ENCODE measurements at regions not wholly inside any gene's neighbourhood (a gene's known extent, or its start where the extent isn't known, plus 50 kb on each side); places are given as distances from the start of the nearest gene placed in this dataset.
"Not testable (repeated sequence)": the region's sequence is repeated elsewhere in the genome, so short reads cannot be mapped to it uniquely, and the experiment has no call there.

DNA sequence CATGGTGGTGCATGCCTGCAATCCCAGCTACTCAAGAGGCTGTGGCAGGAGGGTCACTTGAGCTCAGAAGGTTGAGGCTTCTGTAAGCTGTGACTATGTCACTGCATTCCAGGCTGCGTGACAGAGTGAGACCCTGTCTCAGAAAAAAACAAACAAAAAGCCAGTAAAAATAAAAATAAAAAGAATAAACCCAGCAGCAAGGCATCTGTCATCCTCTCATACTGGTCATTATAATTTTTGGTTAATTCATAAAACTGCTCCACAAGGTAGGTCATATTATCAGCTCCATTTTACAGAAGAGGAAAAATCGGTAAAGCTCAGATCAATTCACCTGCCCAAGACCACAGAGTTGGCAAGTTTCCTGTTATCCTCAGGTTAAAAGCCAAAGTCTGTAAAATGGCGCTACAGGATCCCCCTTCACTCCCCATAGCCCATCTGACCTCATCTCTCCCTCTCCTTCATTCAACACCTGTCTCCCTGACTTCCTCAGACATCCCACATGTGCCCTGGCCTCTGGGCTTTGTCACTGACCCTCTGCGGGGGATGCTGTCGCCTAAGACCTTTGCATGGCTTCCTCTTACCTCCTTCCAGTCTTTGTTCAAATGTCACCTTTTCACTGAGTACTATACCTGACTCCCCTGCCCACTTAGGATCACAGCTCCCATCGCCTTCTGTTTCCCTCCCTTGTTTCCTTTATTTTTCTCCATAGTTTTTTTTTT lies 213.2 kb upstream of the ZNF217 start:
- Mint-ChIP-seq H3K4me1 (ENCODE audit: low read depth) (no peaks in the 10 kb centered on the region), H3K9me3 (no peaks in the 10 kb centered on the region), H3K4me3 (no peak overlapping the region), H3K27ac (no peak overlapping the region), H3K27me3 (ENCODE audit: low read depth) (no peaks in the 10 kb centered on the region), H3K36me3 (ENCODE audit: low read depth) (no peaks in the 10 kb centered on the region)
- no peak for DNase-seq
- intact Hi-C loops (cut with micrococcal nuclease) = no loop called here
- CTCF ChIA-PET = interaction anchor here (0.6 to 1.4 kb wide), 2 partner anchors 20 to 405 kb away, joined by 4 to 5 read pairs; no protein-coding TSS in a partner anchor

- no peak overlapping the region for H3K4me3 Mint-ChIP-seq
- CTCF ChIA-PET = interaction anchor here (1.4 kb wide), 1 partner anchor 19 kb away, joined by 5 read pairs; no protein-coding TSS in a partner anchor
- H3K27ac Mint-ChIP-seq = no peak overlapping the region
- H3K9me3 Mint-ChIP-seq = no peaks in the 10 kb centered on the region
- intact Hi-C loops (cut with micrococcal nuclease) = no loop called here
- no peak for DNase-seq
- H3K36me3 Mint-ChIP-seq (ENCODE audit: low read depth) = no peaks in the 10 kb centered on the region
- H3K4me1 Mint-ChIP-seq (ENCODE audit: low read depth) = no peaks in the 10 kb centered on the region
- no peaks in the 10 kb centered on the region for H3K27me3 Mint-ChIP-seq (ENCODE audit: low read depth)
Measured at GRCh38 chr20:53805895-53806384, 212.3 kb upstream of the ZNF217 start.

DNA sequence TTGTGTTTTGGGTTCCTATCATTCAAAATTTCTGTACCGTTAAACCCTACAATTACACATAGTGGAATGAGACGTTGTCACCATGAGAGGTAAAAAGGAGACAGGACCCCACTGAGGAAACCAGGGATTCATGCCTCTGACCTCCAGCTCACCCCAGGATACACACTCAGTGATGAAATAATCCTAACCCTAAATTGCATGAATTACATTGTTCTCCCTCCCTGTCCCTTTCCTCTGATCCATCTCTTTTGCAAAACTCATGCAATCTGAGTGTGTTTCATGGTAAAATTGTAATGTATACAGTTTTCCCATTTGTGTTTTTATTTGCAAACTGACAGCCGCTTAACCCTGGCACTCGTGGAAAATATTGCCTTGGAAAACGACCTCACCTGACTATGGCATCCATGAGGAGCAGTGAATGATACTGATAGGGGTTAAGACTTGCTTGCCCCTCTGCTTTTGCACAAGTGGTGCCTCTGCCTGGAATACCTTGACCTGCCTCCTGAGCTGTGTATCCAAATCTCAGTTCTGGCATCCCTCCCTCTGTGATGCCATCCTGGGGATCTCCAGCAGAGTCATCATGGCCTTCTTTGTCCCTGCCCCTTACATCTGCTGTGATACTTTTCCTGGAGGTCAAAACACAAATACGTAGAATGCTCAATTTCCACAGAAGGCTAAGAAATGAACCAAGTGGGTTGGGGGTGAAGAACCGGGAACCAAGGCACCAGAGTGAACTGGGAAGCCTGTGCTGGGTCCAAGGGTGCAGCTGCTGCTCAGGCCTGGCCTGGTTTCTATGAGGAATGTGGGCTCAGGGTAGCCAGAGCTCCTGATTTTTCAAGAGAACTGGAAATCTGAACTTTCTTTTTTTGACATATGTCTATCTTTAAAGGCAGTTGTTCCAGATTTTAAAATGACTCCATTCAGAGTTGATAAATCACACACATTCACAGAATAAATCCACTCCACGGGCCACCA lies 211.6 kb upstream of the ZNF217 start:
- Mint-ChIP-seq H3K4me3 (no peak overlapping the region), H3K4me1 (ENCODE audit: low read depth) (no peaks in the 10 kb centered on the region), H3K36me3 (ENCODE audit: low read depth) (no peaks in the 10 kb centered on the region), H3K9me3 (no peaks in the 10 kb centered on the region), H3K27ac (no peak overlapping the region), H3K27me3 (ENCODE audit: low read depth) (no peaks in the 10 kb centered on the region)
- CTCF ChIA-PET = interaction anchor here (0.7 to 1.4 kb wide), 2 partner anchors 19 to 88 kb away, joined by 3 to 5 read pairs; no protein-coding TSS in a partner anchor
- DNase-seq = no peak
- intact Hi-C loops (cut with micrococcal nuclease) = no loop called here

- CTCF ChIA-PET = interaction anchor here (0.7 kb wide), 1 partner anchor 87 kb away, joined by 3 read pairs; no protein-coding TSS in a partner anchor
- H3K36me3 Mint-ChIP-seq (ENCODE audit: low read depth); H3K4me1 Mint-ChIP-seq (ENCODE audit: low read depth); DNase-seq; H3K27ac Mint-ChIP-seq; H3K9me3 Mint-ChIP-seq; H3K4me3 Mint-ChIP-seq; intact Hi-C loops (cut with micrococcal nuclease); H3K27me3 Mint-ChIP-seq (ENCODE audit: low read depth): not testable (repeated sequence)
Measured at GRCh38 chr20:53804308-53804707, 210.7 kb upstream of the ZNF217 start.

DNA sequence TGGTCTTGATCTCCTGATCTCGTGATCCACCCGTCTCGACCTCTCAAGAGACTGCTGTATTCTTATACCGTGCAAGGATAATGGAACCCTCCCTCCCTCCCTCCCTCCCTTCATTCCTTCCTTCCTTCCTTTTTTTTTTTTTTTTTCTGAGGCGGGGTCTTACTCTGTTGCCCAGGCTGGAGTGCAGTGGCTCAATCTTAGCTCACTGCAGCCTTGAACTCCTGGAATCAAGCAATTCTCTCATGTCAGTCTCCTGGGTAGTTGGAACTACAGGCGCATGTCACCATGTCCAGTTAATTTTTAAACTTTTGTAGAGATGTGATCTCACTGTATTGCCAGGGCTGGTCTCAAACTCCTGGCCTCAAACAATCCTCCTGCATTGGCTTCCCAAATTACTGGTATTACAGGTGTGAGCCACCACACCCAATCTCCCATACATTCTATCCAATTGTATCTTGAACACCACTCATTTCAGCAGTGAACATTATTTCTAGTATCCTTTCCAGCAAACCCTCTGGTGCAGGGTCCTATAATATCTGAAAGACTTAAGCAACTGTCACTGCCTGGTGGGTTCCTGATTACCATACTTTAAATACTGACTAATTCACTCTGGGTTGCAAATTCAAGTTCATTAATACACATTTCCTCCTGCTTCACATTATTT lies 210.0 kb upstream of the ZNF217 start:
- Mint-ChIP-seq H3K36me3 (ENCODE audit: low read depth) (no peaks in the 10 kb centered on the region), H3K9me3 (no peaks in the 10 kb centered on the region), H3K4me1 (ENCODE audit: low read depth) (no peaks in the 10 kb centered on the region), H3K27ac (no peak overlapping the region), H3K27me3 (ENCODE audit: low read depth) (no peaks in the 10 kb centered on the region), H3K4me3 (no peak overlapping the region)
- CTCF ChIA-PET = no interaction called here
- intact Hi-C loops (cut with micrococcal nuclease) = no loop called here
- no peak for DNase-seq

- no peaks in the 10 kb centered on the region for H3K36me3 Mint-ChIP-seq (ENCODE audit: low read depth)
- H3K9me3 Mint-ChIP-seq = no peaks in the 10 kb centered on the region
- DNase-seq = no peak
- CTCF ChIA-PET = no interaction called here
- intact Hi-C loops (cut with micrococcal nuclease) = no loop called here
- no peak overlapping the region for H3K27ac Mint-ChIP-seq
- H3K4me1 Mint-ChIP-seq (ENCODE audit: low read depth) = no peaks in the 10 kb centered on the region
- no peak overlapping the region for H3K4me3 Mint-ChIP-seq
- no peaks in the 10 kb centered on the region for H3K27me3 Mint-ChIP-seq (ENCODE audit: low read depth)
Measured at GRCh38 chr20:53801609-53802370, 208.2 kb upstream of the ZNF217 start.

DNA sequence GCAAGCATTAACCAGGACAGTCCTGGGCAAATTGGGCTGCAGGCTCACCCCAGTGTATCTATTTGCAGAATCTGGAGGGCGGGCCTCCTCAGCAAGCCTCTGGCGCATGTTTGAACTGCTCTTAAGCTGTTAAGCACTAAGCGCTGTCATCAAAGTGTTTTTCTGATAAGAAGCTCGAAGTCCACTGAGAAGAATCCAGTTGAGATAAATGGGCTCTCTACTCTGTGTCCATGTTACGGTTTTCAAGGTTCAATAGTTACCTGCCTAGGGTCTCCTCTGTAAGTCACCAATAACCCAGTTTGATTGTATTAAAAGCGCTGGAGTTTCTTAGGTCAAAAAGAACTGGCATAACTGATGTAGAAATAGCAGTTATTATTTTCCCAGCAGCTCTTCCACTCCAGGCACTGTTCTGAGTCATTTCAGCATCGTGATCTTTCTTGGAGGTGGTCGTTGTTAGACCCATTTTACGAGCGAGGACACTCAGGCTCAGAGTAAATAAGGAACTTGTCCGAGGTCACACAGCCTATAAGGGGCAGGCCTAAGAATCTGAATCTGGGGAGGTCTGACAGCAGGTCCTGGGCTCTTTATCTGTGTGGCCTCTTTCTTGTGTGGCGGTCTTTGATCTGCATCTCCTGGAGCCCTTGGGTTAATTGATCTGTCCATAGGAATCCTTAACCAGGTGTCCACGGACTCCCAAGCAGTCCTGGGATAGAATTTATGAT lies 207.4 kb upstream of the ZNF217 start:
- no peak overlapping the region for H3K4me3 Mint-ChIP-seq
- intact Hi-C loops (cut with micrococcal nuclease) = no loop called here
- no peak overlapping the region for H3K27ac Mint-ChIP-seq
- H3K4me1 Mint-ChIP-seq (ENCODE audit: low read depth) = no peaks in the 10 kb centered on the region
- CTCF ChIA-PET = no interaction called here
- DNase-seq = no peak
- no peaks in the 10 kb centered on the region for H3K27me3 Mint-ChIP-seq (ENCODE audit: low read depth)
- no peaks in the 10 kb centered on the region for H3K9me3 Mint-ChIP-seq
- H3K36me3 Mint-ChIP-seq (ENCODE audit: low read depth) = no peaks in the 10 kb centered on the region

DNA sequence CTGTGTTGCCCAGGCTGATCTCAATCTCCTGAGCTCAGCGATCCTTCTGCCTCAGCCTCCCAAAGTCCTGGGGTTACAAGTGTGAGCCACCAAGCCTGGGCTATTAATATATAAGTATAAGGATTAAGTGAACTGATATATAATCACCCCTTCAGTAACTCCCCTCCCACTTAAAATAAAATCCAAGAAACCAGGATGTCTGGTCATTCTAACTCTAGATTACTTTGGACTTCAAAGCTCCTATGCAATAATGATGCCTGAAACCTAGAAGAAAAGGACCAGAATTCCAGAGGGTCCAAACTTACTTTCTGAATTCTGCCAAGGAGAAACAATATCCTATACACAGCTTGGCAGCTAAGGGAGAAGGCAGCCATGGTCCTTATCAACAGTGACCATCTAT lies 206.8 kb upstream of the ZNF217 start:
- no peak for DNase-seq
- no peak overlapping the region for H3K27ac Mint-ChIP-seq
- CTCF ChIA-PET = interaction anchor here (0.6 kb wide), 1 partner anchor 63 kb away, joined by 3 read pairs; no protein-coding TSS in a partner anchor
- intact Hi-C loops (cut with micrococcal nuclease) = no loop called here
- H3K36me3 Mint-ChIP-seq (ENCODE audit: low read depth) = no peaks in the 10 kb centered on the region
- H3K9me3 Mint-ChIP-seq = no peaks in the 10 kb centered on the region
- H3K4me1 Mint-ChIP-seq (ENCODE audit: low read depth) = no peaks in the 10 kb centered on the region
- no peak overlapping the region for H3K4me3 Mint-ChIP-seq
- no peaks in the 10 kb centered on the region for H3K27me3 Mint-ChIP-seq (ENCODE audit: low read depth)

DNA sequence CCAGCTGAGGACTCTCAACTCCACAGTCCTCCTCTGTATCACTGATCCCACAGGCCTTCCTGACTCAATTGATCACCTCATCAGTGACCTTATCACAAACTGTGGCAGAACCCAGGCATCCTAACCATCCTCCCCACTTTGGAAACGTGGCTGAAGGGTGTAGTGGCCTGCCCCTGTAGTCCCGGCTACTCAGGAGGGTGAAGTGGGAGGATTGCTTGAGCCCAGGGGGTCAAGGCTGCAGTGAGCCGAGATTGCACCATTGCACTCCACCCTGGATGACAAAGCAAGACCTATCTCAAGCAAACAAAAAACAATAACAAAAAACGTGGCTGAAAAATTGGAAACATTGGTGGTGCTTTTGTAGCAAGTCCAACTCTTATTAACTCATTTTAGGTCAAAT lies 203.4 kb upstream of the ZNF217 start:
- no peaks in the 10 kb centered on the region for H3K27me3 Mint-ChIP-seq (ENCODE audit: low read depth)
- no peaks in the 10 kb centered on the region for H3K36me3 Mint-ChIP-seq (ENCODE audit: low read depth)
- H3K4me1 Mint-ChIP-seq (ENCODE audit: low read depth) = no peaks in the 10 kb centered on the region
- H3K9me3 Mint-ChIP-seq = no peaks in the 10 kb centered on the region
- no peak overlapping the region for H3K27ac Mint-ChIP-seq
- CTCF ChIA-PET = no interaction called here
- no peak overlapping the region for H3K4me3 Mint-ChIP-seq
- intact Hi-C loops (cut with micrococcal nuclease) = no loop called here
- no peak for DNase-seq

GRCh38 chr20:53795170-53795569 lies 201.5 kb upstream of the ZNF217 start:
- Mint-ChIP-seq H3K27me3 (ENCODE audit: low read depth) (no peaks in the 10 kb centered on the region), H3K27ac (no peak overlapping the region), H3K4me3 (no peak overlapping the region), H3K9me3 (no peaks in the 10 kb centered on the region), H3K36me3 (ENCODE audit: low read depth) (no peaks in the 10 kb centered on the region), H3K4me1 (ENCODE audit: low read depth) (peaks cover 6% of the 10 kb centered on the region)
- CTCF ChIA-PET = no interaction called here
- DNase-seq = no peak
- intact Hi-C loops (cut with micrococcal nuclease) = no loop called here

DNA sequence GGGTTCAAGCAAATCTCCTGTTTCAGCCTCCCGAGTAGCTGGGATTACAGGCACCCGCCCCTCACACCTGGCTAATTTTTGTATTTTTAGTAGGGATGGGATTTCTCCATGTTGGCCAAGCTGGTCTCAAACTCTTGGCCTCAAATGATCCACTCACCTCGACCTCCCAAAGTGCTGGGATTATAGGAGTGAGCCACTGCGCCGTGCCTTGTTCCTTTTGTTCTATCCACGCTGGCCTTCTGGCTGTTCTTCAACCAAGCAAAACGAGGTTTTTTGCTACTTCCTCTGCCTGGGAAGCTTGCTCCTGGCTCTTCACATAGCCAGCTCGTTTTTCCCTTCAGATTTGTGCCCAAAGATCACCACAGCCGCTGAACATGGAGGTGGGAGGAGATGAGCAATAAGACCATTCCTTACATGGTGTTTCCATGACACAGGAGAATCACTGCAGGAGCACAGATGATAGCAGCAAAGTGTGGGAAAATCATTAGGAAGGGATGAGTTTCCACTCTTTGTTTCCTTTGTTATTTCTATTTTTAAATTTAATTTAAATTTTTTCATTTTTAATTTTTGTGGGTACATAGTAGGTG lies 201.0 kb upstream of the ZNF217 start:
- Mint-ChIP-seq H3K9me3 (no peaks in the 10 kb centered on the region), H3K4me1 (ENCODE audit: low read depth) (peaks cover 11% of the 10 kb centered on the region), H3K36me3 (ENCODE audit: low read depth) (no peaks in the 10 kb centered on the region), H3K4me3 (no peak overlapping the region), H3K27me3 (ENCODE audit: low read depth) (no peaks in the 10 kb centered on the region), H3K27ac (no peak overlapping the region)
- intact Hi-C loops (cut with micrococcal nuclease) = no loop called here
- CTCF ChIA-PET = no interaction called here
- no peak for DNase-seq
